Body of pancreas (tissue), 4 donors: ENCODE measurements at regions not wholly inside any gene's neighbourhood (a gene's known extent, or its start where the extent isn't known, plus 50 kb on each side); places are given as distances from the start of the nearest gene placed in this dataset.

ENCODE experiments used
- POLR2A ChIP-seq, 3 donors: fragments of 450-650 bp; IDR thresholded peaks; one replicate each; pipeline ENCODE4 v1.6.1; 2016; ENCODE audit warnings: antibody characterized with exemption in 3 of 3, mild to moderate bottlenecking in 2 of 3
- TF ChIP-seq, protein P1 (sequence below), 7 experiments: fragments of 450-650 bp in 4 of 7; fragments of 200-600 bp in 3 of 7; sonication (generic) in 3 of 7; IDR thresholded peaks; one replicate each; pipeline ENCODE4 v1.5.1; 2016 to 2019; ENCODE audit warnings: antibody characterized with exemption in 7 of 7

- TF ChIP-seq, protein P1, sequence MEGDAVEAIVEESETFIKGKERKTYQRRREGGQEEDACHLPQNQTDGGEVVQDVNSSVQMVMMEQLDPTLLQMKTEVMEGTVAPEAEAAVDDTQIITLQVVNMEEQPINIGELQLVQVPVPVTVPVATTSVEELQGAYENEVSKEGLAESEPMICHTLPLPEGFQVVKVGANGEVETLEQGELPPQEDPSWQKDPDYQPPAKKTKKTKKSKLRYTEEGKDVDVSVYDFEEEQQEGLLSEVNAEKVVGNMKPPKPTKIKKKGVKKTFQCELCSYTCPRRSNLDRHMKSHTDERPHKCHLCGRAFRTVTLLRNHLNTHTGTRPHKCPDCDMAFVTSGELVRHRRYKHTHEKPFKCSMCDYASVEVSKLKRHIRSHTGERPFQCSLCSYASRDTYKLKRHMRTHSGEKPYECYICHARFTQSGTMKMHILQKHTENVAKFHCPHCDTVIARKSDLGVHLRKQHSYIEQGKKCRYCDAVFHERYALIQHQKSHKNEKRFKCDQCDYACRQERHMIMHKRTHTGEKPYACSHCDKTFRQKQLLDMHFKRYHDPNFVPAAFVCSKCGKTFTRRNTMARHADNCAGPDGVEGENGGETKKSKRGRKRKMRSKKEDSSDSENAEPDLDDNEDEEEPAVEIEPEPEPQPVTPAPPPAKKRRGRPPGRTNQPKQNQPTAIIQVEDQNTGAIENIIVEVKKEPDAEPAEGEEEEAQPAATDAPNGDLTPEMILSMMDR (IDR thresholded peaks at IDR 0.05): no peak
- no peak for TF ChIP-seq POLR2A (IDR thresholded peaks at IDR 0.05)
Observed at GRCh38 chr2:21358976-21359375, 235.2 kb downstream of the TDRD15 start.
